ENCODE measurements at regions not wholly inside any gene's neighbourhood (a gene's known extent, or its start where the extent isn't known, plus 50 kb on each side); places are given as distances from the start of the nearest gene placed in this dataset.

GRCh38 chr1:243902100-243902499, 52.1 kb upstream of the AKT3 start:
- no peaks in the 10 kb centered on the region for H3K79me2 ChIP-seq
- no peaks in the 10 kb centered on the region for H3K4me1 ChIP-seq
- no peak overlapping the region for H3K4me3 ChIP-seq (ENCODE audit: low read depth, low read length)
- H3K9ac ChIP-seq: no peak overlapping the region
- H3K27ac ChIP-seq: no peak overlapping the region
- TF ChIP-seq CTCF (IDR thresholded peaks at IDR 0.05): no peak
- H3K36me3 ChIP-seq (ENCODE audit: control insufficient read depth, insufficient read depth, low read length): no peaks in the 10 kb centered on the region
- no peaks in the 10 kb centered on the region for H3K9me3 ChIP-seq (ENCODE audit: control insufficient read depth, low read length)
- no peaks in the 10 kb centered on the region for H3K27me3 ChIP-seq (ENCODE audit: control insufficient read depth, insufficient read depth, low read length)
- H3K4me2 ChIP-seq (ENCODE audit: low read length): no peak overlapping the region
- H2AFZ ChIP-seq: no peak overlapping the region
